Heart left ventricle (tissue), 16 donors: ENCODE measurements at regions not wholly inside any gene's neighbourhood (a gene's known extent, or its start where the extent isn't known, plus 50 kb on each side); places are given as distances from the start of the nearest gene placed in this dataset.
"Not testable (repeated sequence)": the region's sequence is repeated elsewhere in the genome, so short reads cannot be mapped to it uniquely, and the experiment has no call there.

Source experiments
- ATAC-seq, 4 donors: fragments of 200-7000 bp; cut with Tn5 transposase; one replicate each; pipeline ENCODE4 v1.9.1; 2020 to 2022; ENCODE audit warnings: moderate library complexity in 4 of 4, mild to moderate bottlenecking in 3 of 4, moderate number of reproducible peaks in 1 of 4
- DNase-seq, 5 donors: peaks; one replicate each; pipeline ENCODE4 v3.0.0-alpha.2; 2020
- H3K27ac ChIP-seq, 12 donors: fragments of 200-600 bp; sonication (generic) in 4 of 12; one replicate each; pipeline versions ENCODE4 v1.5.0 to v1.8.0; 2016 to 2022; ENCODE audit warnings: mild to moderate bottlenecking in 2 of 12
- H3K27me3 ChIP-seq, 9 donors: fragments of 200-600 bp; sonication (generic) in 2 of 9; one replicate each; pipeline versions ENCODE4 v1.5.1 to v1.8.0; 2016 to 2022; ENCODE audit warnings: mild to moderate bottlenecking in 3 of 9
- H3K36me3 ChIP-seq, 9 donors: fragments of 200-600 bp; sonication (generic) in 2 of 9; one replicate each; pipeline versions ENCODE4 v1.5.0 to v1.8.0; 2018 to 2022; ENCODE audit warnings: mild to moderate bottlenecking in 2 of 9
- H3K4me1 ChIP-seq, 12 donors: fragments of 200-600 bp; sonication (generic) in 4 of 12; one replicate each; pipeline versions ENCODE4 v1.5.0 to v1.8.0; 2016 to 2022; ENCODE audit warnings: mild to moderate bottlenecking in 3 of 12
- H3K4me3 ChIP-seq, 12 donors: fragments of 200-600 bp; sonication (generic) in 4 of 12; one replicate each; pipeline versions ENCODE4 v1.5.0 to v1.8.0; 2017 to 2022; ENCODE audit warnings: mild to moderate bottlenecking in 9 of 12, moderate library complexity in 4 of 12
- H3K9me3 ChIP-seq, 12 donors: fragments of 200-600 bp; sonication (generic) in 4 of 12; one replicate each; pipeline versions ENCODE4 v1.5.0 to v1.8.0; 2016 to 2022; ENCODE audit warnings: mild to moderate bottlenecking in 1 of 12
- CTCF ChIP-seq, 12 donors: fragments of 200-600 bp; sonication (generic) in 4 of 12; IDR thresholded peaks; one replicate each; pipeline versions ENCODE4 v1.5.0 to v1.8.0; 2018 to 2022; ENCODE audit warnings: antibody characterized with exemption in 12 of 12, mild to moderate bottlenecking in 5 of 12
- POLR2A ChIP-seq, 2 donors: fragments of 450-650 bp; IDR thresholded peaks; one replicate each; pipeline ENCODE4 v1.6.1; 2017; ENCODE audit warnings: antibody characterized with exemption in 2 of 2, mild to moderate bottlenecking in 2 of 2, moderate library complexity in 2 of 2
- WGBS, 4 donors: extraction: QIAGEN DNeasy Blood & Tissue Kit in 2 of 4; methylation state at CpG; one replicate each; pipeline versions ENCODE4 v1.1.5 to v1.1.7; 2013 to 2018; 5-methylcytosine and 5-hydroxymethylcytosine counted together
- intact Hi-C, 10 donors: fragments of 100-400 bp; cut with DNase I; formaldehyde crosslinking; loops; one replicate each; pipeline versions ENCODE4 v1.11.1 to v1.14.2; 2022
- donor health status: ischemic (EF 13 %, LVEDD 7.1; RV severe dilation, severe dysfunction).
- donor health status: healthy with polysubstance abuse.
- donor health status: DM: no; HTN: yes; CAD: no.
- donor health status: DM: no; HTN: no; CAD: no.
- donor health status: ischemic (EF 25% LVEDD 6.9; RV normal size, moderate dysfunction).
- donor health status: ischemic (EF 25% LVEDD 5.7; RV mildly dilated, moderate dysfunction).
- donor health status: healthy.
- donor health status: DM: yes; HTN: yes; CAD: no.
- donor health status: ischemic (EF 35%, LVEDD 5.7; RV mildly dilated, moderate dysfunction).
- donor health status: nonischemic (EF 11% LVEDD 7.7; RV severe dilation, severe dysfunction).
- donor health status: DM: yes; HTN: yes; CAD: no.
- donor health status: PGD.
- donor health status: ischemic (EF 29% LVEDD 5.4; RV normal size, mild dysfunction).
- donor health status: nonischemic (EF 23%, LVEDD 6.1; RV moderate dilation, normal function).

- Histone ChIP-seq H3K36me3 (no peaks in the 10 kb centered on the region), H3K9me3 (peaks cover 0 to 8% (median 2%) of the 10 kb centered on the region in 12 donors), H3K27me3 (peaks cover 0 to 4% (median 0%) of the 10 kb centered on the region in 9 donors), H3K4me3 (peak overlapping the region in 5 of 12 donors; percentile 17 to 57 (median 43)), H3K27ac (peak overlapping the region in 2 of 12 donors; percentile 30 to 34), H3K4me1 (no peaks in the 10 kb centered on the region)
- no peak for TF ChIP-seq POLR2A (IDR thresholded peaks at IDR 0.05)
- no peak for TF ChIP-seq CTCF (IDR thresholded peaks at IDR 0.05)
- peak in 3 of 4 donors; percentile 31 to 64 (median 58) for ATAC-seq
- peak in 3 of 5 donors; percentile 28 to 65 (median 40) for DNase-seq
- intact Hi-C loops, result loop anchor here in 1 of 10 donors (5.0 kb wide), 1 partner anchor 415 kb away; no protein-coding TSS in a partner anchor
- WGBS, 4 donors, result 39 to 56% (median 46%) methylated on average over 39 of the region's 39 CpGs
Observed at GRCh38 chr20:29497261-29497671, 1760.2 kb upstream of the DEFB115 start.

- H3K9me3 ChIP-seq, H3K4me1 ChIP-seq, ATAC-seq, H3K36me3 ChIP-seq, H3K27me3 ChIP-seq: not testable (repeated sequence)
- 52 to 61% (median 57%) methylated on average over 18 of the region's 18 CpGs for WGBS, 4 donors
- intact Hi-C loops, result loop anchor here in 1 of 10 donors (5.0 kb wide), 1 partner anchor 415 kb away; no protein-coding TSS in a partner anchor
- Histone ChIP-seq H3K27ac (peak overlapping the region in 2 of 12 donors; percentile 30 to 34), H3K4me3 (peak overlapping the region in 5 of 12 donors; percentile 17 to 57 (median 43))
- DNase-seq, result peak in 3 of 5 donors; percentile 28 to 70 (median 30)
Observed at GRCh38 chr20:29497684-29498083, 1759.8 kb upstream of the DEFB115 start.

GRCh38 chr20:29500738-29501137, 1756.7 kb upstream of the DEFB115 start:
- H3K36me3 ChIP-seq, H3K27me3 ChIP-seq, H3K27ac ChIP-seq, H3K4me3 ChIP-seq, intact Hi-C loops, H3K9me3 ChIP-seq, H3K4me1 ChIP-seq, ATAC-seq, DNase-seq: not testable (repeated sequence)
- 42 to 53% (median 45%) methylated on average over 3 of the region's 3 CpGs for WGBS, 4 donors

- ATAC-seq, H3K4me3 ChIP-seq, intact Hi-C loops, H3K4me1 ChIP-seq, H3K27me3 ChIP-seq, H3K27ac ChIP-seq, H3K36me3 ChIP-seq: not testable (repeated sequence)
- 61 to 65% (median 63%) methylated on average over 13 of the region's 13 CpGs for WGBS, 4 donors
- peaks cover 0 to 36% (median 15%) of the 10 kb centered on the region in 12 donors for H3K9me3 ChIP-seq
- peak in 1 of 5 donors; percentile 63 for DNase-seq
Observed at GRCh38 chr20:29514634-29515033, 1742.8 kb upstream of the DEFB115 start.

- H3K27me3 ChIP-seq, H3K27ac ChIP-seq, H3K4me1 ChIP-seq, H3K36me3 ChIP-seq, ATAC-seq, H3K4me3 ChIP-seq, DNase-seq, intact Hi-C loops: not testable (repeated sequence)
- 52 to 60% (median 57%) methylated on average over 5 of the region's 5 CpGs for WGBS, 4 donors
- H3K9me3 ChIP-seq, result peaks cover 0 to 16% (median 5%) of the 10 kb centered on the region in 12 donors
Observed at GRCh38 chr20:29516847-29517246, 1740.6 kb upstream of the DEFB115 start.

- H3K4me3 ChIP-seq, intact Hi-C loops, ATAC-seq, H3K27me3 ChIP-seq, DNase-seq, H3K27ac ChIP-seq, H3K4me1 ChIP-seq, H3K9me3 ChIP-seq, H3K36me3 ChIP-seq: not testable (repeated sequence)
- peak; percentile 14 to 66 (median 40) for TF ChIP-seq CTCF (IDR thresholded peaks at IDR 0.05)
- WGBS, 4 donors, result 31 to 44% (median 41%) methylated on average over 5 of the region's 5 CpGs
Observed at GRCh38 chr20:29519610-29520241, 1737.7 kb upstream of the DEFB115 start.
